ENCODE measurements at regions not wholly inside any gene's neighbourhood (a gene's known extent, or its start where the extent isn't known, plus 50 kb on each side); places are given as distances from the start of the nearest gene placed in this dataset.

DNA sequence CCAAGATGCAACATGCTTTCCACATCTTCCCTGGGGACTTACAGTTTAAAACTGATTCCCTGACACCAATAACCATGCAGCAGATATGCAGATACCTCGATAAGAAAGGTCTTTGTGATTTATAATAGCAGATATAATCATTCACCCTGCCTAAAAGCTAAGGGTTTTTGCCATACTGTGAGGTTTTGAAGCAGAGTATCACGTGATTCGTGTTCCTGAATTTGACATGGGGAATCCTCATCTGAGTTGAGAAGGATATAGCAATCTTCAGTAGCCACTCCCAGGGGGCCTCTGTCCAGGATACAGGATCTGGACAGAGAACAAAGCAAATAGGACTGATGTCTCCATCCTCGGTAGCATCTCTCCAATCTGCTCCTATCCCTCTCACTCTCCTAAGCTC, 79.1 kb upstream of the SDK2 start:
- DNase-seq (ENCODE audit: low read depth in 3 of 3), result no peak

DNA sequence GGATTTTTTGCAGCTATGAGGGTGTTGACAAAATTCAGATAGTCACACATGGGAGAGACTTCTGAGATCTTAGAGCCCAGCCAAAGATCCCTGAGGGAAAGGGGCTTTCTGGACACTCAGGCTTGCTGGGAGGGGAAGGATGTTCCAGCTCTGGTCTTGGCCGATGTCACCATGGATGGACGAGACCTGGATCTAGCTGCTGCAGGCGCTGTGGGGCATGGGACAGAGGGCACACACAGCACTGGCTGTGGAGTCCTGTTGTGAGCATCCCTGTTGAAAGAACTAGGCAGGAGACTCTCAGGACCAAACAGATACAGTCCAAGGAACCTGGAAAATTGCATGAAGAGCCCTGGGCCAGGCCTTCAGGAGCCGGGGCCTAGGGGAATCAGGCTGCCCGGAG, 80.1 kb upstream of the SDK2 start:
- no peak for DNase-seq (ENCODE audit: low read depth in 3 of 3)

DNA sequence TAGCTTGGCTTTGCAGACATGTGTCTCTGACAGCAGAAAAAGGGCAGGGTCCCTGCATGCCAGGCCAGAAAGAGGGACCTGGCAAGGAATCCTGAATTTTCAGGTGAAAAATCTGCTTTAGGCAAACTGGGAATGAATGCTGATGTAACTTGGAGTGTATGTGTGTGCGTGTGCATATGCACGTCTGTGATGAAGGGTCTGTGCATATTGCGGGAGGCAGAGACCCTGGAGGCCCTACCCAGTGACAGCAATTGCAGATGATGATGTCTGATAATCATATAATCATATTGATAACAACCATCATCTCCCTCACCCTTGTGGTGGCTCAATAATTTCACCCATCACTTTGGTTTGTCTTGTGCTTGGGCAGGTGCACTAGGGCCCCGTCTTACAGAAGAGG, 80.7 kb upstream of the SDK2 start:
- no peak for DNase-seq (ENCODE audit: low read depth in 3 of 3)

DNA sequence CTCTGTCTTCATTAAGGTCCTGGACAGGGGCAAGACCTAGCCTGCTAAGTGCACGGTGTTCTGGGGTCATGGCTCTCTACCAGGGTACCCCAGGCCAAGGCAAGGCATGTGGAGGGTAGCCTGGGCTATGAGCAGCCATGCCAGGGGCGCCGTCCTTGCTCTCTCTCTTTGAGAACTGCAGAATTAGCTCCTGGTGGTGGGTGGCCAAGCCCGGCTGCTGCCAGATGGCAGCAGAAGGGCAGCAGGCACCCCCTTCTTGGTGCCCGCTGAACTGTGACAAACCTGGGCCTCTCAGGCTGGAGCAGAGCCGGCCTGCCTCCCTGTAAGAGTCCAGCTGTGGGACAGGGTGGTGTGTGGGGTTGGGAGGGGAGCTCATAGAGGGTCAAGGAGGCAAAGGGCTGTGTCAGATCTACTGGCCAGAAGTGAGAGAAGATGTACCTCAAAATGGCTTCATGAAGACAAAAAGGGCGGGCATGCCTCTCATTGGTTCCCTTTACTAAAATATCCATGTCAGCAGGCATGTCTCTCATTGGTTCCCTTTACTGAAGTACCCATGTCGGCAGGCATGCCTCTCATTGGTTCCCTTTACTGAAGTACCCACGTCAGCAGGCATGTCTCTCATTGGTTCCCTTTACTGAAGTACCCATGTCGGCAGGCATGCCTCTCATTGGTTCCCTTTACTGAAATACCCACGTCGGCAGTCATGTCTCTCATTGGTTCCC, 81.7 kb upstream of the SDK2 start:
- no peak for DNase-seq (ENCODE audit: low read depth in 3 of 3)

- DNase-seq (ENCODE audit: low read depth in 3 of 3), result no peak
These were observed 83.7 kb upstream of the SDK2 start for GRCh38 chr17:73727941-73728340.

DNA sequence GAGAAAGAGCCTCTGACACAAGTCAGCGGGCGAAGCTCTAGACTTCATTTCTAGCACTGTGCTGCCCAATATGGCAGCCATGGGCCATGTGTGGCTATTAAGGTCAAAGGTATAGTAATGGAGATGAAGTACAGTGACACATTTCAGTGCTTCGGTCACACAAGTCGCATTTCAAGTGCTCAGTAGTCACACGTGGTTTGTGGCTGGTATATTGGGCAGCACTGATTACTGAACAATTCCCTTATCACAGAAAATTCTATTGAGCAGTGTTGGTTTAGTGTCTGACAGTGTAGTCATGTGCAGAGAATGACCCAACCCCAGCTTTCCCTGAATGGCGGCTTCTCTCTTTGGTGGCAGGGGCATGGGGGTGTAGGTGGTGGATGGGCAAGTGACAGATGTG, 84.9 kb upstream of the SDK2 start:
- no peak for DNase-seq (ENCODE audit: low read depth in 3 of 3)

- DNase-seq (ENCODE audit: low read depth in 3 of 3), result no peak
These were observed 87.5 kb upstream of the SDK2 start for GRCh38 chr17:73731733-73732132.

- no peak for DNase-seq (ENCODE audit: low read depth in 3 of 3)
These were observed 89.3 kb upstream of the SDK2 start for GRCh38 chr17:73733517-73733916.

- no peak for DNase-seq (ENCODE audit: low read depth in 3 of 3)
These were observed 91.0 kb upstream of the SDK2 start for GRCh38 chr17:73735245-73735644.

DNA sequence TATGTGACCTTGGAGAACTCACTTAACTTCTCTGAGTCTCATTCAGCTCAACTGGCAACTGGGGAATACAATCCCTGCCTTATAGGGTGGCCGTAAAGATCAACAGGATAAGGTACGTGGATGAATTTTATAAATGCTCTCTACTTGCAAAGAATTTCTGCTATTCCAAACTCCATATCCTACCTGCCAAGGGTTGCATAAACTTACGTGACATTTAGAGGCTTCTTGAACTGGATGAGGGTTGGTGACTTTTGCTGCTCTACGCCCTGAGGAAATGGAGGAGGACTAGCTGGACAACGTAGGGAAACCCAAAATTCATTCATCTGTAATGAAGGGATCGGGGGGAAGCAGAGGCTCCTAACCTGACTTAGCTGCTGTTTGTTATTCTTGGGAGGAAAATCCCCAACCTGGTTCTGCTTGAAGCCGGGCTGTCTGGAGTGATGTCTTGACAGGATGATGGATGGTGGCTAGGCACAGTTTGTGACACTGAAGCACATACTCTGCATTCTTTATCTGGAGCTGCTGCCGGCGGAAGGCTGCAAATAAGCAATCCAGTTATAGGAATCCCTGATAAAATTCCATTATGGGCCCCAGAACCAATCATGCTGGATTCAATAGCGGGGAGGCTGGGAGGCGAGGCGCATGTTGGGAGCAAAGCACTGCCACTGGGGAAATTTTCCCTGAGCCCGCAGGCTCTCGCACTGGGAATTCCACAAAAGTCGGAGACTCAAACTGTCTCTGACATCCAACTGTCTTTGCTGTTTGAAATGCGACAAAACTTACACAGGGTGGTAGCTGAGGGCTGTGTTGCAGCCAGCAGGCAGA, 94.7 kb upstream of the SDK2 start:
- DNase-seq (ENCODE audit: low read depth in 3 of 3), result no peak

- no peak for DNase-seq (ENCODE audit: low read depth in 3 of 3)
These were observed 96.1 kb upstream of the SDK2 start for GRCh38 chr17:73740370-73740769.

GRCh38 chr17:73742948-73743381, 98.7 kb upstream of the SDK2 start:
- no peak for DNase-seq (ENCODE audit: low read depth in 3 of 3)

- no peak for DNase-seq (ENCODE audit: low read depth in 3 of 3)
These were observed 99.4 kb upstream of the SDK2 start for GRCh38 chr17:73743518-73744201.

DNA sequence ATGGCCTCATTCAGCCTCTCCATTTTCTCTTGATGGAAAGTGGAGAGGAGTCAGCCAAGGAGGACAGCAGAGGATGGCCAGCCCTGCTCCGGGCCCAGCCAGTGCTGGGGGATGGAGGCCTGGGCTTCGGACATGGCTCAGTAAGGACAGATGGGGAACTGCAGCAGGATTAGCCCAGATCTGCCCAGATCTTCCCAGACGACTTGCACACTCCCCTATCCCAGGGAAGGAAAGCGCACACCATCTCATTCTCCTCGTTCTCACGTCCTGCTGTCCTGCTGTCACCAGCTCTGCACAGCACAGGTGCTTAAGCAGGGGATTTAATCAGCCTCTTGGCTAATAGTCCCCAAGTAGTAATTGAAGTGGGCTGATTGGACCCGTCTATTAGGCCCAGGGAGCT, 100.2 kb upstream of the SDK2 start:
- DNase-seq (ENCODE audit: low read depth in 3 of 3), result no peak

- DNase-seq (ENCODE audit: low read depth in 3 of 3), result no peak
These were observed 102.2 kb upstream of the SDK2 start for GRCh38 chr17:73746314-73747073.

DNA sequence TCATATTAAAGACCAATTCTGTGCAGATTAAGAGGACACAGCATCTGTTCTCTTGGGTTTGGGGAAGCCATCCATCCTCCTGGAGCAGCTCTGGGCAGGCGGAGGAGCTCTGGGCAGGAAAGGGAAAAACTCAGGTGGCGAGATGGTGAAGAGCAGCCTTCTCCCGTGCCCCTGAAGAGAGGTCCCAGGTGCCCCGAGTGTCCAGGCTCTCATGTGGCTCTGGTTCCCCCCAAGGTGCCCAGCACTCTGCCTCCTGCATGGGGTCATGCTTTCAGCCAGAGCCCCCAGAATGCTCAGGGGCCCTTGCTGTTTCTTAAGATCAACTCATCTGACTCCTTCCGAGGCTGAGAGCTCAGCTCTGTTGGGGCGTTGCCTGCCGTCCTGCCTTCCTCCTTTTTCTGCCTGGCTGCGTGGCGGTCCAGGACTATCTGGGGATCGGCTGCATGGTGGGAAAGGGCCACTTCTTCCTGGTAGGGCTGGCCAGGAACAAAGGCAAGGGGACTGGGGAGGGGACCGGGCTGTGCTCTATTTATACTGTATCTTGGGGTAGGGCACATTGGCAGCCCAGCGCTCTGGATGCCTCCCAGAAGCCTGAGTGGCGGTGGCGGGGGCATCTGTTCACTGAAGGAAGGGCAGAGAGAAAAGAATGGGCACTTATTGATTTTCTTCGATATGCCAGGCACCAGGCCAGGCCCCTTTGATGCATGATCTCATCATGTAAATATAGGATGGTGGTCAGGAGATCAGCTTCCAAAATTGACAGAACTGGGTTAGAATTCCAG, 103.2 kb upstream of the SDK2 start:
- DNase-seq (ENCODE audit: low read depth in 3 of 3), result no peak

DNA sequence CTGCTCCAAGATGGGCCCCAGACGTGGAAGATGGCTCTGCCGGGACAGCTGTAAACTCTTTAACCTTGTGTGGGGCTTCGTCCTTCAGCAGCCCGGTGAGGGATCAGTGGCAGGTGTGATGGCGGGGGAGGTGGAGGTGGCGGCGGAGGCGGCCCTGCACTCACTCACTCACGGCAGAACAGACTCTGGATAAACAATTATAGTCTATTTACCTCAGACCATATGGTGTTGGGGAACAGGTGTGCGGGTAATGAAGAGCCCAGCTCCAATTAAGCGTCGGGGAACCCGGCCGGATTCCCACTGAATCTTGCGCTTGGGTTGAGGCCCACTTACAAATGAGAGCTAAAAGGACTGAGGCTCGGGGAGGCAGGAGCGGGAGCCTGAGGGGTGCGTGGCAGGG, 104.3 kb upstream of the SDK2 start:
- no peak for DNase-seq (ENCODE audit: low read depth in 3 of 3)

DNA sequence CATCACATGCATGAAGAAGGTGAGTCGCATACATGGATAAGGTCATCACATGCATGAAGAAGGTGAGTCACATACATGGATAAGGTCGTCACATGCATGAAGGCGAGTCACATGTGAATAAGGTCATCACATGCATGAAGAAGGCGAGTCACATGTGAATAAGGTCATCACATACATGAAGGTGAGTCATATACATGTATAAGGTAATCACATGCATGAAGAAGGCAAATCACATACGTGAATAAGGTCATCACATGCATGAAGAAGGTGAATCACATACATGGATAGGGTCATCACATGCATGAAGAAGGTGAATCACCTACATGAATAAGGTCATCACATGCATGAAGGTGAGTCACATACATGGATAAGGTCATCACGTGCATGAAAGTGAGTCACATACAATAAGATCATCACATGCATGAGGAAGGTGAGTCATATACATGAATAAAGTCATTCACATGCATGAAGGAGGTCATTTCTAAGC, 105.1 kb upstream of the SDK2 start:
- no peak for DNase-seq (ENCODE audit: low read depth in 3 of 3)

DNA sequence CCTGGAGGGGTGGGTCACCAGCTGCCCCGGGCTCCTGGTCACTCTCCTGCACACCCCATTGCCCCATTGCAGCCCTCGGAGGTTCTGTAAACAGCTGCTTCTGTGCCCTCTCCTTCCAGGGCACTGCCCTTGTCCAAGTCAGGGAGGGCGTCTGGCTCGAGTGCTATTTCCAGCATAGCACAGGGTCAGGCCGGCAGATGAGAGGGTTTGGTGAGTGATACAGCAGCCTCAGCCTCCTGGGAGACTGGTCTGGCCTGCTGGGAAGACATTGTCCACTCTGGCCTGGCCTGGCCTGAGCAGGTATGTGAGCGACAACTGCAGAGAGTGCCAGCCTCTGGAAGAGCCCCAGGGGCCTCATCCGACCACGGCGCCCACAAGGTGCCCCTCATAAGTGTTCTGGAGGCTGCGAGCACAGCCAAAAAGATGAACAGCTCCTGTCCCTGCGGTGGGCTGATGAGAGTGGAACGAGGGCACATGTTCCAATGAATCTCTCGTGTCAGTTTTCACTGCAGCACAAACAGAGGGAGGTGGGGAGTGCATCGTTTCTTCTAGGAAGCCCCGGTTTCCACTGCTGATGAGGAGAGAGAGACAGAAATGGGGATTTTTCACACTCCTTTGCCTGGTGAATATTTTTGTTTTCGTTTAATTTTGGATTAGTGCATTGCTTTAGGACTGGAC, 105.8 kb upstream of the SDK2 start:
- DNase-seq (ENCODE audit: low read depth in 3 of 3), result no peak

DNA sequence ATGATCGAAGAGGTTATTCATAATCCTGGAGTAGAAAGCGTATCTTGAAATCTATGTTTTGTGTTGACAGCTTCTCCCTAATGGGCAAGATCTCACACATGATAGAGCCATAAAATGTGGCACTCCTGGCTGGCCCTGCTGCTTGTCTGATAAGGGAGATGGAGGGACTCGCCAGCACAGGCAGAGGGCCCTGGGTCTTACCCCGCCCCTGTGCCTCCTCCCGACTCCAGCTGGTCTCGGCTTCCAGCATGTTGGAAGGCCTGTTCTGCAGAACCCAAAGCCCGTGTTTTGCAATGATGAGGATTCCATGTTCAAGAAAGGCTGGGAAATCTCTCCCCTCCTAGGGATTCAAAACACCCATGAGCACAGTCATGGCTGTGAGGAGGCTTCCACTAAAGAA, 106.7 kb upstream of the SDK2 start:
- no peak for DNase-seq (ENCODE audit: low read depth in 3 of 3)
